Gastrocnemius medialis (tissue), 4 donors: ENCODE measurements at regions not wholly inside any gene's neighbourhood (a gene's known extent, or its start where the extent isn't known, plus 50 kb on each side); places are given as distances from the start of the nearest gene placed in this dataset.
"Not testable (repeated sequence)": the region's sequence is repeated elsewhere in the genome, so short reads cannot be mapped to it uniquely, and the experiment has no call there.

Source experiments
- POLR2A ChIP-seq, 2 donors: fragments of 450-650 bp; IDR thresholded peaks; one replicate each; pipeline ENCODE4 v1.6.1; 2017; ENCODE audit warnings: antibody characterized with exemption in 2 of 2, mild to moderate bottlenecking in 2 of 2, moderate library complexity in 2 of 2
- TF ChIP-seq, protein P1 (sequence below), 5 experiments: fragments of 450-650 bp in 3 of 5; fragments of 200-600 bp in 2 of 5; sonication (generic) in 2 of 5; IDR thresholded peaks in 4 of 5; conservative IDR thresholded peaks in 1 of 5; 1 replicate in 4 of 5; 2 replicates in 1 of 5; pipeline ENCODE4 v1.5.1; 2016 to 2019; ENCODE audit warnings: antibody characterized with exemption in 5 of 5, mild to moderate bottlenecking in 3 of 5, moderate library complexity in 3 of 5

- not testable (repeated sequence) for TF ChIP-seq POLR2A (IDR thresholded peaks at IDR 0.05)
- TF ChIP-seq, protein P1, sequence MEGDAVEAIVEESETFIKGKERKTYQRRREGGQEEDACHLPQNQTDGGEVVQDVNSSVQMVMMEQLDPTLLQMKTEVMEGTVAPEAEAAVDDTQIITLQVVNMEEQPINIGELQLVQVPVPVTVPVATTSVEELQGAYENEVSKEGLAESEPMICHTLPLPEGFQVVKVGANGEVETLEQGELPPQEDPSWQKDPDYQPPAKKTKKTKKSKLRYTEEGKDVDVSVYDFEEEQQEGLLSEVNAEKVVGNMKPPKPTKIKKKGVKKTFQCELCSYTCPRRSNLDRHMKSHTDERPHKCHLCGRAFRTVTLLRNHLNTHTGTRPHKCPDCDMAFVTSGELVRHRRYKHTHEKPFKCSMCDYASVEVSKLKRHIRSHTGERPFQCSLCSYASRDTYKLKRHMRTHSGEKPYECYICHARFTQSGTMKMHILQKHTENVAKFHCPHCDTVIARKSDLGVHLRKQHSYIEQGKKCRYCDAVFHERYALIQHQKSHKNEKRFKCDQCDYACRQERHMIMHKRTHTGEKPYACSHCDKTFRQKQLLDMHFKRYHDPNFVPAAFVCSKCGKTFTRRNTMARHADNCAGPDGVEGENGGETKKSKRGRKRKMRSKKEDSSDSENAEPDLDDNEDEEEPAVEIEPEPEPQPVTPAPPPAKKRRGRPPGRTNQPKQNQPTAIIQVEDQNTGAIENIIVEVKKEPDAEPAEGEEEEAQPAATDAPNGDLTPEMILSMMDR (IDR thresholded peaks at IDR 0.05 in 4 of 5, conservative IDR thresholded peaks at IDR 0.05 in 1 of 5): not testable (repeated sequence)
These were observed 106.0 kb downstream of the TMEM167A start for GRCh38 chr5:82971034-82971806.
